CD4-positive, alpha-beta T cell treated with Interleukin-1 beta for 1 hour (primary cell): ENCODE measurements at regions not wholly inside any gene's neighbourhood (a gene's known extent, or its start where the extent isn't known, plus 50 kb on each side); places are given as distances from the start of the nearest gene placed in this dataset.

ENCODE experiments used
- DNase-seq, 2 donors: peaks; one replicate each; pipeline ENCODE4 v3.0.0-alpha.2; 2020 to 2022

GRCh38 chr10:62919776-62920175 lies 103.6 kb upstream of the EGR2 start:
- no peak for DNase-seq

GRCh38 chr10:62917475-62918238 lies 101.5 kb upstream of the EGR2 start:
- no peak for DNase-seq

- DNase-seq: no peak
Observed at GRCh38 chr10:62916141-62916603, 100.0 kb upstream of the EGR2 start.

GRCh38 chr10:62915158-62915557 lies 99.0 kb upstream of the EGR2 start:
- DNase-seq: no peak

GRCh38 chr10:62912086-62912485 lies 95.9 kb upstream of the EGR2 start:
- no peak for DNase-seq

- DNase-seq: no peak
Observed at GRCh38 chr10:62911210-62911963, 95.2 kb upstream of the EGR2 start.

GRCh38 chr10:62907470-62908212 lies 91.5 kb upstream of the EGR2 start:
- DNase-seq: no peak

GRCh38 chr10:62904281-62904875 lies 88.2 kb upstream of the EGR2 start:
- no peak for DNase-seq

GRCh38 chr10:62903828-62904227 lies 87.7 kb upstream of the EGR2 start:
- DNase-seq: no peak

GRCh38 chr10:62900829-62901571 lies 84.8 kb upstream of the EGR2 start:
- DNase-seq: no peak

- no peak for DNase-seq
Observed at GRCh38 chr10:62899311-62899710, 83.1 kb upstream of the EGR2 start.

GRCh38 chr10:62895063-62895462 lies 78.9 kb upstream of the EGR2 start:
- no peak for DNase-seq

- no peak for DNase-seq
Observed at GRCh38 chr10:62894156-62894555, 78.0 kb upstream of the EGR2 start.

GRCh38 chr10:62893036-62893435 lies 76.9 kb upstream of the EGR2 start:
- no peak for DNase-seq

GRCh38 chr10:62890395-62890794 lies 74.2 kb upstream of the EGR2 start:
- DNase-seq: no peak

GRCh38 chr10:62887642-62888041 lies 71.5 kb upstream of the EGR2 start:
- no peak for DNase-seq

- no peak for DNase-seq
Observed at GRCh38 chr10:62885684-62886461, 69.7 kb upstream of the EGR2 start.

- DNase-seq: no peak
Observed at GRCh38 chr10:62880162-62880561, 64.0 kb upstream of the EGR2 start.

GRCh38 chr10:62873866-62874265 lies 57.7 kb upstream of the EGR2 start:
- no peak for DNase-seq

- DNase-seq: no peak
Observed at GRCh38 chr10:62870866-62871265, 54.7 kb upstream of the EGR2 start.

- no peak for DNase-seq
Observed at GRCh38 chr10:62869958-62870357, 53.8 kb upstream of the EGR2 start.

GRCh38 chr10:62866941-62867340 lies 50.8 kb upstream of the EGR2 start:
- no peak for DNase-seq
